ENCODE measurements at regions not wholly inside any gene's neighbourhood (a gene's known extent, or its start where the extent isn't known, plus 50 kb on each side); places are given as distances from the start of the nearest gene placed in this dataset.

GRCh38 chr3:23749609-23750008 is 56.1 kb upstream of the UBE2E1 start:
- H3K4me1 Mint-ChIP-seq: peaks cover 47% of the 10 kb centered on the region
- no peaks in the 10 kb centered on the region for H3K9me3 Mint-ChIP-seq
- no peak overlapping the region for H3K4me3 Mint-ChIP-seq
- no peaks in the 10 kb centered on the region for H3K36me3 Mint-ChIP-seq (ENCODE audit: low read depth)
- H3K27me3 Mint-ChIP-seq (ENCODE audit: low read depth, poor library complexity): peaks cover 7% of the 10 kb centered on the region
- DNase-seq: no peak
- TF ChIP-seq CTCF (IDR thresholded peaks at IDR 0.05): no peak
- no peak overlapping the region for H3K27ac Mint-ChIP-seq

- DNase-seq: no peak
- H3K27ac Mint-ChIP-seq: peak overlapping the region; percentile 26
- no peaks in the 10 kb centered on the region for H3K36me3 Mint-ChIP-seq (ENCODE audit: low read depth)
- H3K4me3 Mint-ChIP-seq: no peak overlapping the region
- no peak for TF ChIP-seq CTCF (IDR thresholded peaks at IDR 0.05)
- H3K27me3 Mint-ChIP-seq (ENCODE audit: low read depth, poor library complexity): no peaks in the 10 kb centered on the region
- H3K9me3 Mint-ChIP-seq: no peaks in the 10 kb centered on the region
- peaks cover 43% of the 10 kb centered on the region for H3K4me1 Mint-ChIP-seq
Measured at GRCh38 chr3:23750573-23751210, 55.1 kb upstream of the UBE2E1 start.

- Mint-ChIP-seq H3K27ac (peak overlapping the region; percentile 26), H3K9me3 (no peaks in the 10 kb centered on the region), H3K4me1 (peaks cover 46% of the 10 kb centered on the region), H3K27me3 (ENCODE audit: low read depth, poor library complexity) (peaks cover 4% of the 10 kb centered on the region), H3K4me3 (peak overlapping the region; percentile 31), H3K36me3 (ENCODE audit: low read depth) (no peaks in the 10 kb centered on the region)
- no peak for TF ChIP-seq CTCF (IDR thresholded peaks at IDR 0.05)
- DNase-seq: no peak
Measured at GRCh38 chr3:23751212-23751723, 54.5 kb upstream of the UBE2E1 start.

GRCh38 chr3:23752126-23752525 is 53.6 kb upstream of the UBE2E1 start:
- no peak overlapping the region for H3K4me3 Mint-ChIP-seq
- DNase-seq: no peak
- H3K4me1 Mint-ChIP-seq: peaks cover 43% of the 10 kb centered on the region
- no peaks in the 10 kb centered on the region for H3K36me3 Mint-ChIP-seq (ENCODE audit: low read depth)
- no peak overlapping the region for H3K27ac Mint-ChIP-seq
- no peak for TF ChIP-seq CTCF (IDR thresholded peaks at IDR 0.05)
- H3K9me3 Mint-ChIP-seq: no peaks in the 10 kb centered on the region
- peaks cover 4% of the 10 kb centered on the region for H3K27me3 Mint-ChIP-seq (ENCODE audit: low read depth, poor library complexity)

GRCh38 chr3:23754215-23754614 is 51.5 kb upstream of the UBE2E1 start:
- no peaks in the 10 kb centered on the region for H3K9me3 Mint-ChIP-seq
- no peak for DNase-seq
- peaks cover 26% of the 10 kb centered on the region for H3K4me1 Mint-ChIP-seq
- H3K27ac Mint-ChIP-seq: no peak overlapping the region
- TF ChIP-seq CTCF (IDR thresholded peaks at IDR 0.05): no peak
- H3K4me3 Mint-ChIP-seq: no peak overlapping the region
- H3K36me3 Mint-ChIP-seq (ENCODE audit: low read depth): no peaks in the 10 kb centered on the region
- H3K27me3 Mint-ChIP-seq (ENCODE audit: low read depth, poor library complexity): peaks cover 8% of the 10 kb centered on the region

All from nephron progenitor cell (in vitro differentiated cells).